ENCODE measurements at regions not wholly inside any gene's neighbourhood (a gene's known extent, or its start where the extent isn't known, plus 50 kb on each side); places are given as distances from the start of the nearest gene placed in this dataset.

- TF ChIP-seq POLR2AphosphoS5 (IDR thresholded peaks at IDR 0.05; ENCODE audit: low read depth): no peak
- TF ChIP-seq CTCF (conservative IDR thresholded peaks at IDR 0.05; ENCODE audit: low read depth in 2 of 2): no peak
These were observed 207.0 kb upstream of the C14orf180 start for GRCh38 chr14:104372390-104373054.

All from GM23338 (cell line).